Eye (tissue), 1 donor: ENCODE measurements at regions not wholly inside any gene's neighbourhood (a gene's known extent, or its start where the extent isn't known, plus 50 kb on each side); places are given as distances from the start of the nearest gene placed in this dataset.

Source experiments
- DNase-seq: peaks from one replicate; pipeline ENCODE4 v3.0.0-alpha.2; 2015

DNA sequence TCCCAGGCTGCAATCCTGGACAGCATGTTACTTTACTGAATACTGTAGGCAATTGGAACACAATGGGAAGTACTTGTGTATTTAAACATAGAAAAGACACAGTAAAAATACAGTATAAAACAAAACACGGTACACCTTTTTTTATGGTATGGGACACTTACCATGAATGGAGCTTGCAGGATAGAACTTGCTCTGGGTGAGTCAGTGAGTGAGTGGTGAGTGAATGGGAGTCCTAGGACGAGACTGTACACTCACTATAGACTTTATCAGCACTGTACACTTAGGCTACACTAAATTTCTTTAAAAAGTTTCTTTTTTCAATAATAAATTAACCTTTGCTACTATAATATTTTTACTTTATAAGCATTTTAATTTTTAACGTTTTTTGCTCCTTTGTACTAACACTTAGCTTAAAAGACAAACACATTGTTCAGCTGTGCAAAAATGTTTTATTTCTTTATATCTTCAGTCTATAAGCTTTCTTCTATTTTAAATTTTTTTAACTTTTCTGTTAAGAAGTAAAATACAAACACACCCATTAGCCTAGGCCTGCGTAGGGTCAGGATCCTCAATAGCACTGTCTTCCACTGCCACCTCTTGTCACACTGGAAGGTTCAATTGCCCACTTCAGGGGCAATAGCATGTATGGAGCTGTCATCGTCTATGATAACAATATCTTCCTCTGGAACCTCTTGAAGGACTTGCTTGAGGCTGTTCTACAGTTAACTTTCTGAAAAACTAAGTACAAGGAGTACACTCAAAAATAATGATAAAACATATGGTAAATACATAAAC is 293.5 kb upstream of the FSTL5 start:
- DNase-seq = no peak

DNA sequence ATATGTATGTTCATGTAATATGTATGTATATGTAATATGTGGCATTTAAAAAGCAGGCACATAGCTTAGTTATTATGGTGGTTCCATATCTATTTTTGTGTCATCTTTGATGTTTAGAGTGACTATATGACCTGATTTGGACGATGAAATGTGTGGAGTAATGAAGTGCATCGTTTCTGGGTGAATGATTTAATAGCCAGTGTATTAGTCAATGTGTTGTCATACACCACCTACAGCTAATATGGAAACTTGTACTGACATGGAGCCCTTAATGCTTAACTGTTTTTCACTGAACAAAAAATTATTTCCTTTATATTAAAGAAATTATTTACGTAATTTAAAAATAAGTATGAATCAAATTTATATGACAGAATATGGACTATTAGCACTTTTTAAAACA is 292.3 kb upstream of the FSTL5 start:
- DNase-seq = no peak

DNA sequence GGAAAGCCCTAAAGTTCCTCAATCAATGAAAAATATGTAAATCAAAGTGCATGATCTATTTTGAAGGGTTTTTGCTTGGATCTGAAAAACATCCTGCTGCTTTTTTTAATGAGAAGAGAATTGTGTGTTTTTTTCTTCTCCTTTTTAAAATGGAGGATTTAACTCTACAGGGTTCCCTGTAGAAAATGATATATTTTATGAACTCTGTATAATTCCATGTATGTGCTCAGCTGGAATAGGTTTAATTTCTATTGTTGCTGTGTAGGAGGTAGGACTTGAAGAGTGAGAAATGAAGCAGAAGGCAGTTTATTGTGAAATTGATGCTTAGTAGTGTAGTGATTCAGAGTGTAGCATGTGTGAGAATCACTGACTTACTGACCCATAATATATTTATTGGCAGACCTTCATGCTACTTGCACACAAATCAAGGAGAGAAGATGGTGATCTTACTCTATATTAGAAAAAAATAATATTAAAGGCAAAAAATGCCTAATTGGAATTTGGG is 286.8 kb upstream of the FSTL5 start:
- DNase-seq = peak; percentile 30

DNA sequence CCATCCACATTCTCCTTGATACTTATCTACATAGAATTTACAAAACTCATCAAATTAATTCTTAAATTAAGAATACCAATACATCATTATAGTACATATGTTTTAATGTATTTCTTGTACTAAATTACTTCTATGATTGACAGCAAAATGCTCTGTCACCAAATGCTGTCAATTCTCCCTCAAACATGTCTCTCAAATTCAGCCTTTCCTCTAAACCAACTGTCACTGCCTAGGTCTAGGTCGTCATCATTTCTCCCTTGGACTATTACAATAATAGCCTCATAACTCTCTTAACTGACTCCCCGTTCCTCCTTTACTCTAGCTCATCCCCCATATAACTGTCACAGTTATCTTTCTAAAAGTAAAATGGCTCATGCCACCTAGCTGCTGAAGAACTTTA is 279.7 kb upstream of the FSTL5 start:
- no peak for DNase-seq

DNA sequence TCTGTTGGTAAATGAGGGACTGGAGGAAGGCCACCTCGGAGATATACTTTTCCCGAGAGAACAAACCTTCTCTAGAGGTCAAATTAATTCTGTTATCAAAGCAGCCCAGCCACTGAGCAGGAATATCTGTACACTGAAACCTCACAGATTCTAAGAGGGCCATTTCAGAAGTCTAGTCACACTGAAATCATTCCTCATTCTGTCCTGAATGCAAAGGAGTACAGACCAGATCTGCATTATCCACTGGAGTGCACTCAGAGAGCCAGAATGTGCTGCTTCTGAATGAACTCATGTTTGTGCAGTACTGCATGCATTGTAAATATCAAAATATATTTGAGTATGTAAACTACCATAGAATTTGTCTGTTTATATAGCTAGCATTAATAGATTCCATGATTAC is 278.3 kb upstream of the FSTL5 start:
- DNase-seq = no peak

DNA sequence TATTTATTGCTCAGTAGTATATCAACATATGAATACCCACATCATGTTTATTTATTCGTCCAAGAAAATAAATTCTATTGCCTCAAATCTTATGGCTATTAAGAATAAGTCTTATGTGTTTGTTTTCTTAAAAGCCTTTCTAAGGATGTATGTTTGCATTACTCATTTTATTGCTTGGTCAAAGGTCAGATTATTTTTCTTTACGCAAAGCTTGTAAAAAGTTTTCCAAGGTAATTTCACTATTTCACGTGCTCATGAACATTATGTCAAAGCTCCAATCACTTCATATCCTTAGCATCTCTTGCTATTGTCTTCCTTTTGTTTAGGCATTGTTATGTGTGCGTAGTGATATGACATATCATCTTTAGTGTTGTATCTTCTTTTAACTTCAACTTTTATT is 258.5 kb upstream of the FSTL5 start:
- no peak for DNase-seq

DNA sequence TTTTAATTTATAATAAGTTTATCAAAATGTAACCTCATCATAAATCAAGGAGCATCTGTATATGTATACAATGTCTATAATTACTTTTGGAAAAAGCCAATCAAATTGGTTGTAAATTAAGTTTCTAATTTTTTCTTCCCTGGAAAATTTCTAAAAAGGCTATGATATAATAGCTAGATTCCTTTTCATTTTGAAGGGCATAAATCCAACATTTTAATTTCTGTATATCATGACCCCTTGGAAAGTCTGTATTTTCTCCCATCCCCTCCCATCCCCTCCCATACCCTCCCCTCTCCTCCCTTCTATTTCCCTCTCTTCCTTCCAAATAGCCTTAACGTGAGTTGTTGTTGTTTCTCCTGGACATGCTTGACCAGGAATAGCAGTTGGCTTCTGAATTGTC is 247.1 kb upstream of the FSTL5 start:
- no peak for DNase-seq

DNA sequence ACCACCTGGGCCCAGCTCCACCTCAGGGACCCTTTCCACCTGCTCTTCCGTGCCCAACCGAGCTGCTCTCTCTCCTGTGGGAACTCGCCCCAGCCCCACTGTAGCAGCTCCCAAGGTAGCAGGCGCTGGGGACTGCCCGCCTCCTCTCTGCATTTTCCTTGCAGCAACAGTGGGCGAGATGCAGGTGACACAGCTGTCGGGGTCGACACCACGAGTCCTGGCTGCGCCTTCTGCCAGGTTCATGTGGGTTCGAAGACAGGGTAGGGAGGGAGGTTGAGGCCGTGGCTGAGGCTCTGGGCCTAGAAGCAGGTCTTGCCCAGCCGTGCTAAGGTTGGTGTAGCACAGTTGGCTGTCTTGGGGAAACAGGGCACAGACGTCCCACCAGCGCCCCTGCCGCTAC is 245.2 kb upstream of the FSTL5 start:
- no peak for DNase-seq

DNA sequence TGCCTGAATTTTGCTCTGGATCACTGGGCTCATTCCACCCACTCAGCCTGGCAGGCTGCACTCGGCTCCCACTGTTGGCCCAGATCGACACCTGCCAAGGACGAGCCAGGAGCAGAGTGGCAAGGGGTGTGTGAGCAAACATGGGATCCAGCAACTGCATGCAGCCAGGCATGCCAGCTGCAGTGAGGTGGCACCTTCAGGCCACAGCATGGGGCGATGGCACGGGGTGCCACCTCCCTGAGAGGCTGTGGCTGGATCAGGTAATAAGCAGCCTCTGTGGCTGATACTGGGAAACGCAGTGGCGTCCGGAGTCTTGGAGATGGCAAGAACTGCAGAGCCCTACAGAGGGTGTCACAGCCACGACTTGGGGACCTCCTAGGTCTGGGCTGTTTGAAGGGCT is 244.5 kb upstream of the FSTL5 start:
- no peak for DNase-seq

DNA sequence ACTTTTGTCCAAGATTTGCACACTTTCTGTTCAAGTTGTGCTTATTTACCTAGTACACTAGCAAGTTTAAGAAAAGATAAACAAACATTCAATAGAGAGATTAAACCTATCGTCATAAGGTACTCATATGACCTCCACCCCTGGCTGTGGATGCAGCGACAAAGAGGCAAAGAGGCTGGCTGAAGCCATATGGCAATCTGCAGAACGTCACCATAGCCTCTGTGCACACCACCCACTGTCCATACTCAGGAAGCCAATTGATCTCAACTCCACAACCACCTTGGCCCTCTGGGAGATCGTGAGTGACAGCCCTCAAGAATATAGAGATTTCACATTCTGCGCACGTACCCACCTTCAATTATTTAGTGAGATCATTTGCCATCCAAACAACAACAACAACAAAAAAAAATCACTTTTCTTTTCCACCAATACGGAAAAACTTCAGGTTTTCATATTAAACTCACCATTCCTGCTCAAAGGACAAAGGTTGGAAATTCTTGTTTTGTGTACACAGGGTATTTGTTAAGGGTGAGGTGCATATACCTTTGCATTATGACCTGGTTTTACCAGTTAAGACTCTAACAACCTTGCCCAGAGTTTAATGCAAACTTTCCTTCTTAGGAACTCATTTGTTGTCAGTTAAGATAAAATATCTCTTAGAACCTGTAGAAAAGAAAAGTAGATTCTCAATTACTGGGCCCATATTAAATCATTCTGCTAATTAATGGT is 243.0 kb upstream of the FSTL5 start:
- no peak for DNase-seq

DNA sequence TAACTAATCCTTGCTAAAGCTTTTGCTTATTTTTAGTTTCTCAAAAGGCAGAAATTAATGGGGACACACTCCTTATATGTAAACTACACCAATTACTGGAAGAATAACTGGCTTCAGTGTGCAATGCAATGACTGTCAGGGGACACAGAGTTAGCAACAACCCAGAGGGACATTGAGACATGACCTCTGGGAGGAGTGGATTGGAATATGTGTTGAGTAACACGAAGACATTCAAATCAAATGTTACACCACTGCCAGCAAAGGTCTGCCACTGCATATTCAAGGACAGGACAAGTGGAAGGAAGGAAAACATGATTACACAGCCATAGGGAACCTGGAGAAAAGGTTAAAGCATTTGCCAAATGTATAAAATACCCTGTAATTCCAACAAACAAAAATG is 240.1 kb upstream of the FSTL5 start:
- DNase-seq = peak; percentile 16

DNA sequence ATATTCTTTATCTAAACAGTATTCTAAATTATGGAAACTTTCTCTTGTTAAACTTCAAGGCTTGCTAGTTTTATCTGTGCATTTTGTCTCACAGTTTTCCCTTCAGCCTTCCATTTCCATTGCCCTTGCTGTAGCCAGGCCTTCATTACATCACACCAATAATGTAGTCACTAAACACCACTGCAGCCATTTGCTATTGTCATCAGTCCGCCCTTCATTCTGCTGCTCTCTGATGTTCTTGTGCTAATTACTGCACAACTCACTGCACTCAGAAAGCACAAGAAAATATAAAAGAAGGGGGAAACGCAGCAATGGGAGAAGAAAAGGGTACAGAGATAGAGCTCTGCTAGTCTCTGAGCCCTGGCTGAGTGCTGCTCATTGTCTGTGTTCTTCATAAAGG is 239.6 kb upstream of the FSTL5 start:
- DNase-seq = no peak

DNA sequence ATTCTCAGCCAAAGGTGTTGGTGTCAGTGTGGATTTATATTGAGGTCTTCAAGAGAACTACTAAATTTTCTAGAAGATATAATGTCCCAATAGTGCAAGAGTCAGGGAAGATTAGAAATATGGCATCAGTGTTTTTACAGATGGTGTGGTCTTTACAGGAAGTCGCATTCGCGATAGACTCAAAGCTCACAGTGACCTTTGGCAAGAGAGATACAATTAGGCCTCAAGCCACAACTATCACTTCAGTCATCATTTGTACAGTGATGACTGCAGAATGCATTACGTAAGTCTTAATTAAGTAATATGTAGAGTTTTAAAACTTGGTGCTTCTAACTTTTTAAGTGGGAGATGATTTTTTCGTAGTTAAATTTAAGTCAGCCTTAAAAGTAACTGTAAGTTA is 237.2 kb upstream of the FSTL5 start:
- no peak for DNase-seq

DNA sequence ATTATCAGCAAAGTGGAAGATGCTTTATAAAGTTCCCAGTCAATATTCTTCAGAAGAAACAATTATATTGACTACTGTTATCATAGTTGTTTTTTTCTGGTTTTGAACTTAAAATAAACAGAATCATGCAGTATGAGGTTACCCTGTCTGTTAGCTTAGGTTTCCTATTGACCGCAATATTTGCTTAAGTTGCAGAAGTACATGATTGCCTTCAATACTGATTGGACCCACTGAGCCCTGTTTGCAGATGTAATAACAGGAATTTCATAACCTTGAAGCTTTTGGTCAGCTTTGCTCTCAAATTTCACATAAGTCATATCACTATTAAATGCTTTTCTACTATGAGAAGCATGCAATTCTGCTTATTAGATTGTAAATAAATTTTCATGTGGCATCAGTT is 229.1 kb upstream of the FSTL5 start:
- no peak for DNase-seq

DNA sequence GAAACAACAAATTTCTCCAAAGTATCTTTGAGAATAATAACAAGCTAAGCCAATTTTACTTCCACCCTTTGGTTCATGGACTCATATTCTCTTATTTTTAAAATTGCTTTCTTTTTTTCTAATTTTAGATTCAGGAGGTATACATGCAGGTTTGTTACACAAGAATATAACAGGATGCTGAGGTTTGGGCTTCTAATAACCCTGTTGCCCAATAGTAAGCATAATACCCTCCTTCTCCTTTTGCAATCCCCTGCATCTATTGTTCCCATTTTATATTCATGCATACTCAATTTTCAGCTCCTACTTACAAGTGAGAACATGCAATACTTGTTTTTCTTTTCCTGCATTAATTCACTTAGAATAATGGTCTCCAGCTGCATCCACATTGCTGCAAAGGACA is 202.3 kb upstream of the FSTL5 start:
- DNase-seq = no peak

DNA sequence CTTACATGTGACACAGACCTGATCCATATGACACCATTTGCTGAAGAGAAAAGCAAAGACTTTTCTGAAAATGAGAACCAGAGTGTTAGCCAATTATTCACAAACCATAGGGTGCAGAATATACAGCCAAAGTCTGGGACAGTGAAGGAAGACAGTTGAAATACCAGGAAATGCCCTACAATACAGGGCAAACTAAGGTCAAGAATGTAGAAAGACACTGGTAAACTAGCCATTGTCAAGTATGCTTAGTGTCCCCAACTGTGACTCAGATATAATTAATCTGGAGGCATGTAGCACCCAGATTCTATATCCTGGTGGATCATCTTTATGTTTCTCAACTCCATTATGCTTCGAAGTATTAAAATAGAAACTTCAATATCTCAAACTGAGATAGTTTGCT is 200.9 kb upstream of the FSTL5 start:
- peak; percentile 56 for DNase-seq

DNA sequence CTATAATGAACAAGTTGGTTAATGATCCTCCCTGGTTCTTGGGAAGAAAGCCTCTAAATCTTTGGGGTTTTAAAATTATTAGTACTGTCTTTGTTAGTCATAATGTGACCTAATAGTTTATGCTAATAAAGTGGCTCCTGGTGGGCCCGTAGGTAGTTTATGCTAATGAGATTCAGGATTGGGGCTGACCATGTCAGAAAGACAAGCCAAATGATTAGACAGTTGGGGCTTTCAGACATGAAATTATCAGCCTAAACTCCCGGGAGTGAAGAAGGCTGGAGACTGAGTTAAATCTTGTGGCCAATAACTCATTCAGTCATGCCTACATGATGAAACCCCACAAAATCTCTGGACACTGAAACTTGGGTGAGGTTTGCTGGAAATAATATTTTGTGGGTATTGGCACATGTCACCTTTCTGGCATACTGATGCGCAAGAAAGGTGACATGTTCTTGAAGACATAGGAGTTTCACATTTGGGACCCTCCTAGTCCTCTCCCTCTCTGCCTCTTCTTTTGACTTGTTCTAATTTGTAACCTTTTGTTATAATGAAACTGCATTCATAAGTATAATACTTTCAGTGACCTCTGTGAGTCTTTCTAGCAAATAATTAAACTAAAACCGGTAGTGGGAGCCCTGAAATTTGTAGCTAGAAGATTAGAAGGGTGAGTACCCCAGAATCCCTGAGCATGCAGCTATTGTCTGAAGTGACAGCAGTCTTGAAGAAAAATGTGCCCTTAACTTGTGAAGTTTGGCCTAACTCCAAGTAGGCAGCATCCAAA is 196.8 kb upstream of the FSTL5 start:
- DNase-seq = no peak

DNA sequence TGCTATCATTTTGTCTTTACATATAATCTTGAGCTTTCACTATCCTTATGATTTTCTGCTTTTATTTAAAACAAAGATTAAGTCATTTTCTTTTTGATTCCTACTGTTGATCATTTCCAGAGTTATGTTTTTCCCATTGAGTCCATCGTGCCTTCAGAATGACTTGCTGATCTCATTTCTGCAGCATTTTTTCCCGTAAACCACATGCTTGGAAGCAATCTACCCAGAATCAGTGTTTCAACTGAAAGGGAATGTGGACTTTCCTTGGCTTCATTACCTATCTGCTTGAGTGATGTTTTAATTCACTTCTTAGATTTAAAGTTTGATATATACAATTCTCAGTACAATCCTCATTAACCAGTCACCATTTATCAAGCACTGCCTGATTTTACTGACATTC is 192.4 kb upstream of the FSTL5 start:
- DNase-seq = no peak

DNA sequence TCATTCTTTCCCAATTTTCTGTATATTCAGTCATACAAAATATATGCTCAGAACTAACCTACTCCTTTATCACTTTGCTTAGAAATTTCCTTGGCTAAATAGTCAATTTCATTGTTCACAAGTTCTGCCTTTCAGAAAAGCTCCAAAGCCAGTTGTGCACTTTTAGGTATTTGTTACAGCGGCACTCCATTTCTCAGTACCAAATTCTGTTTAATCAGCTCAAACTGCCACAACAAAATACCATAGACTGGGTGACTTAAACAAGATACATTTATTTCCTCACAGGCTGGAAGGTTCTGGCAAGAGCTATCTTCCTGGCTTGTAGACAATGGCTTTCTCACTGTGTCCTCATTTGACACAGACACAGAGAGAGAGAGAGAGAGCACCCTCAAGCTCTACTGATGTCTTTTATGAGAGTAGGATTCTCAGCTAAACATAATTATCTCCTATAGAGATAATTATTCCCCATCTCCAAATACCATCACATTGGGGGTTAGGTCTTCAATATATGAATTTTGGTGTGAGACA is 188.8 kb upstream of the FSTL5 start:
- no peak for DNase-seq

DNA sequence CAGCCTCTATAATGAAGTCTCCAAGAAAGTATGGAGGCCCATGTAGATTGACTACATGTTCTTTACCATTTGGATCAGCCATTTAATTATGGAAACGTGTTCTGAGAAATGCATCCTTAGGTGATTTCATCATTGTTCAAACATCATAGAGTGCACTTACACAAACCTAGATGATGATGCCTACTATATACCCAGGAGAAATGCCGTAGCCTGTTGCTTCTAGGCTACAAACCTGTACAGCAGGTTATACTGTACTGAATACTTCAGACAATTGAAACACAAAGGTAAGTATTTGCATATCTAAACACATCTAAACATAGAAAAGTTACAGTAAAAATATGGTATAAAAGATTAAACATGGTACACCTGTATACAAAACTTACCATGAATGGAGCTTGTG is 186.5 kb upstream of the FSTL5 start:
- no peak for DNase-seq

DNA sequence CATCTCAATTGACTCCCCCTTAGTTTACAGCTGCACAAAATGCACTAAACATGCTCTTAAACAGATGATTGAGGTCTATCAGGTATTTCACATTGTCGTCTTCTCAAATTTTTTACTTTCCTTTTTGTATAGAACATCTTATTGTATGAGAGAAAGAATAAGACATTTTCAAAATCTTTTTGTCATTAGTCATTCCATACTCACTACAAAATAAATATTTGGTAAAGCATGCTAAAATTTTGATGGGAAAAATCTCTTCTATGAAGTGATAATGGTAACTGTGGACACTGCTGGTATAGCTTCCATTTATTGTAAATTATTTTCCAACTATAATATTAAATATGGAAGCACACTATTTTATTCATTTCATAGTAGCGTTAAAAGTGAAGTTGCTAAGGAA is 185.6 kb upstream of the FSTL5 start:
- DNase-seq = no peak

DNA sequence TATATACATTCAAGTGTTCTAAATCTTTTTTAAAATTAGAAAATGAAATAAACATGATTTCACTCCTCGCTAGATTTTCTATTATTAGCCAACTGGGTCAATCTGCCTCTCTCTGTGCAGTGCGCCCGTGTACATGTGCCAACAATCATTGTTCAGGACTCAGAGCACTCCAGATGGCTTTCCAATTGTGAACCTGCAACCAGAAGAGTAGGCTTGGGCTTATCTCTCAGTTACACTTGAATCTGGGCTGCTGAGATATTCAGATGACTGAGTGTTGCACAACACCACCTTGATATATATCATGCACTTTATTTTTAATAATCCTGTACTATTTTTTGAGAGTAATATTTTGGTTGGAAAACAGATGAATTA is 184.0 kb upstream of the FSTL5 start:
- DNase-seq = peak; percentile 8

DNA sequence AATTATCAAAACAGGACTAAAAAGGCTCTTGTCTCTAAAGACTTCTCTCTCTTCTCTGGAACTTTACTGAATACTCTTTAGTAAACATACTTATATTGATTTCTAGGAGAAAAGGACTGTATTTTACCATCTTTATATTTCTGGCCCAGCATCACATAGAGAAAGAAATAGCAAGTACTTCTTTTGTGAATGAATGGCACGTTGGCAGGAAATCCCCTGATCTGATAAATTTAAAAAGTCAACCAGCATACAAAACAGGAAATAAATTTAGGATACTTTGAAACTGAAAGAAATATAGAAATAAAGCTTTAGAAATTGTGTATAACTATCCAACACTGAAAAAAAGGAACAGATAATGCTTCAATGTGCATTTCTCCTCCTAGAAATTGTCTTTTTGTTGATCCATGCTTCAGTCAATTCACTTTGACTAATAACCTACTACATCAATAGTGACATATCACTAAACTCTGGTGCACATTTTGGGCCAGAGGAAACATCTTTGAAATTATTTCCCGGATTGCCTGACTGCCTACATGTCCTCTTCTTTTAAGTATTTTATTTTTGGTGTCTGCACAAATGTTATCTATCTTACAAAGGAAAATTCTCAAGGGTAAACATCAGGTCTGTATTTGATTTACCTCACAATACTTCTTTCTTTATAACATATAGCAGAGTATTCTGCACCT is 183.5 kb upstream of the FSTL5 start:
- DNase-seq = no peak
